ENCODE measurements at regions not wholly inside any gene's neighbourhood (a gene's known extent, or its start where the extent isn't known, plus 50 kb on each side); places are given as distances from the start of the nearest gene placed in this dataset.
A peak's percentile ranks its signal among the peaks of the same experiment; 100 is the strongest.

DNA sequence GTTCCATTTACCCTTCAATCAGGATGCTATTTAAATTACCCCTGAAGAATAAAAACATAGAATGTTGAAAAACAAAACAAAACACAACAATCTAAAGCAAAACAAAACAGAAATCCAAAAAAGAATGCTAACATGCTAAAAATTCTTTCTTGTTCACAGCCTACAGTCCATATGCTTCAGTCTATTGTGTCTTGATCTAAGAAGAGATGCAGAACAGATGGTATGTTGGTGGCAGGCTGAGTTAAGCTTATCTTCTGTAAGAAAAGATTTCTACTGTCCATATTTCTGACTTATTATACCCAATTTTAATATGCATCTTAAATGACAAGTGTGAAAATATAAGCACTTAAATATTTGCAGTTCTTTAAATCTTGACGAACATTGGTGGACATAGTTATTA lies 356.1 kb upstream of the SLITRK1 start:
- no peak for DNase-seq

DNA sequence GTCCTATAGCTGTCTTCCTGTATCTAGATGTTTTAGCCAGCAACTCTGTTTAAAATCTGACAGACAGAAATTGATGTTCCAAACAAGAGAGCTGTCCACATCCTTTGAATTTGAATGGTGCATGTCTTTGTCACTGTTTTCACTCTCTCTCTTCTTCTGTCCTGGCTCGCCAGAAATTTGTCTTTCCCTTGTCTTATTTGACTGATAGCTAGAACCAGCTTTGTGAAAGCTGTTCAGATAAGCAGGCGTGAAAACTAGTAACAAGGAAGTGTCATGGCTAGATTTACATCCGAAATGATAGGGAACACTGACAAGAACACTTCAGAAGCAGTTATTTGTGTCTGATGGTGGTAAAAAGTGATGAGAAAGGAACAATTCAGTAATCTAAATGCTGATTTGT lies 354.9 kb upstream of the SLITRK1 start:
- no peak for DNase-seq

DNA sequence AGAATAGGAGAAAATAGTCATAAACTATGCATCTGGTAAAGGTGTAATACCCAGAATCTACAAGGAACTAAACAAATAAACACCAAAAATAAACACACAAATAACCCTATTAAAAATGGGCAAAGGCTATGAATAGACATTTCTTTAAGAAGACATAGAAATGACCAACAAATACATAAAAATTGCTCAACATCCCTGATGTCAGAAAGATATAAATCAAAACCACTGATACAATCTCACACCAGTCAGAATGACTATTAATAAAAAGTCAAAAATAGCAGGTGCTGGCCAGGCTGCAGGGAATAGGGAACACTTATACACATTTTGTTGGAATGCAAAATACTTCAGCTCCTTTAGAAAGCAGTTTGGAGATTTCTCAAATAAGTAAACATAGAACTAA lies 352.1 kb upstream of the SLITRK1 start:
- no peak for DNase-seq

DNA sequence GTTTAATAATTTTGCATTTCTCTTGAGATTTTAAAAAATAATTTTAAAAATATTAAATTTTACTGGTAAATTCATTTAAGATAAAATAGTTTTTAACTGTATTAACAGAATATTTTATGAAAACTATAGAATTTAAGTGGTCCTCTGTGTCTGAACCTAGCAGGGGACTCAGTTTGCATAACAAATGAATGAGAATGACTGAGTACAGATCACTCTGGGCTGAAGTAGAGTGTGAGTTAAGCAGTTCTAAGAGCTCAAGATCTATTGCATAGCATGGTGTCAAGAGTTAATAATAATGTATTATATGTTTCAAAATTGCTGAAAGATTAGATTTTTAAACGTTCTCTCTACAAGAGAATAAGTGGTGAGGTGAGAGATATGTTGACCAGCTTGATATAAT lies 348.3 kb upstream of the SLITRK1 start:
- no peak for DNase-seq

DNA sequence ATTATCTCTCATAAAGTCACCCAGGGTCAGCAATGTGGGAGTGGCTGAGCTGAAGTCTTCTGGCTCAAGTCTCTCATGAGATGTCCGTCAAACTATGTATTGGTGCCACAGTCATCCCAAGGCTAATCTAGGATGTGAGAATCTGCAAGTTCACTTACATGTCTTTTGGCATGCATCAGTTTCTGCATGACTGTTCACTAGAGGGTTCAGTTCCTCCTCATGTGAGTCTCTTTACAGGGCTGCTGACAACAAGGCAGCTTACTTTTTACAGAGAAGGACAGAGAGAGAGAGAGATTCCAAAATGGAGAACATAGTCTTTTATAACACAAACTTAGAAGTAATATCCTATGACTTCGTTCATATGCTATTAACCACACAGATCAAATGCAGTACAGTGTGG lies 328.8 kb upstream of the SLITRK1 start:
- no peak for DNase-seq

DNA sequence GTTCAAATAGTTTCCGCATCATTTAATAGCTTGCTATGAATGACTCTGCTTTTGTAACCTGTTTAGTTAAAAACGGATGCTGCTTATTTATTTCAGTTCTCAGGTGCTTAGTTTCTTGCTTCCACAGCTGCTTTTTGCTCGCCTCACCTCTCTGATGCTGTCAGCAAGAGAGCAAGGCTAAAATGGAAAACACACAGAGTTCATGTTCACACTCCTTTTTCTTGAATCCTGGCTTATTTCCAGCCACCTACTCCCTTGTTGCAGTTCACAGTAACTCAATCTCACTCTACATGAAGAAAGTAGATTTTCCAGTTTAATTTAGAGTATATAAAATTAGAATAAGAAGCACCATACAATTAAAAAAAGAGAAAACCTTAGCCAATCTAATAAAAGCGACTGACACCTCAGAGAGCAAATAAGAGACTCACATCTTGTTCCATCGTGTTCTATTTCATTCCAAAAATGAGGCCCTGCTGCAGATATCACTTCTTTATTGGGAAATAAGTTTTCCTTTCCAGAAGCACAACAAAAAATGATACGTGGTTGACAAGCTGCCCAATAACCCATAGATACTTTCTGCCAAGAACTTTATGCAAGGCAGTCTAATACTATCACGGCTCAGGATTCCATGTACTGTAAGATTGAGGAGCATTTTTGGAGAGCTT lies 326.1 kb upstream of the SLITRK1 start:
- DNase-seq: no peak

DNA sequence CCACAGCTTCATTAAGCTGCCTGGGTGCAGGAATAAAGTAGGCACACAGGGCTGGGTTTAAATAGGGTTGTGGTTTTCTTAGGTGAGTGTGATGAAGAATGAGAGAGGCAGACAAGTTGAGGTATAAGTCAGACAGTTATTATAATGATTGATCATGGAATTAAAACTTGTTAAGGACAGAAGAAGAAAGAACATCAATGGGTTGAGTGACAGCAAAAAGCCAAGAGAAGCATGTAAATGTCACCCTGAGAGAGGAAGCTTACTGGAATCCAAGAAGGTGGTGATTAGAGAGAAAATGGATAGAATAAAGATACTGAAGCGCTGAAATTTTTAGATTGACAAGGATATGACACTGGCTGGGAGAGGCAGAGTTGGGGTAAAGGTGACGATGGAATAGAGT lies 325.2 kb upstream of the SLITRK1 start:
- no peak for DNase-seq

DNA sequence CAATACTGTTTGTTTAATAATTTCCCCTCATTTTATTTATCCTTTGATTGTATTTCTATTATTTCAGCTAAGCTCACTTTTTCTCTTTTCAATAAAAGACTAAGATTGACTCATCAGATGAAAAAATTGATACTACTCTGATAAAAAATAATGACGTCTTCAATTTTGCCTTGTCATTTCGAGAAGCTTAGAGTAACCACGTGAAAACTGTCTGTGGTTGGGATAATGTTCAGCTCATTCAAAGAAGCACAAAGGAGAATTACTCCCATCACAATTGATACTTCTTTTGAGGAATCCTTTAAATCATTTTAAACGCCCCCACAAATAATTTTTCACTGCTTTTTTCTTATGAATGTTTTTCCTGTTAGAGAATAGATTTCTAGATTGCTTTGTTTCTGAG lies 318.7 kb upstream of the SLITRK1 start:
- no peak for DNase-seq

DNA sequence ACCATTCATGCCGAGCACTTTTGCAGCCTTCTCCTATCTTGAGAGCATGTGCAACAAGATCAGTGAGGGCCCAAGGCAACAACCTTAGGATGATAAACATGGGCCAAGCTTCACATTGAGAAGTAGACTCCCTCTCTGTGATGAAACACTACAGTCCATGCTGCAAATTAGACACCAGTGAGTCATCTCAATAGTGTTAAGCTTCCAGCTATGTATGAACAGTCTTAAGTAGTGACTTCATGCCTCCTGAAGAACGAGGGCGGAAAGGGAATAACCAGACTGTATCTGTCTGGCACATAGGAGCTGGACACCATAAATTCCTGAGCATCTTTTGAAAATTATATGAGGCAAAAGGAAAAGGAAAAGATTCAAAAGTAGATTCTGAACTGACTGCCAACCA lies 309.9 kb upstream of the SLITRK1 start:
- DNase-seq: peak; percentile 54

DNA sequence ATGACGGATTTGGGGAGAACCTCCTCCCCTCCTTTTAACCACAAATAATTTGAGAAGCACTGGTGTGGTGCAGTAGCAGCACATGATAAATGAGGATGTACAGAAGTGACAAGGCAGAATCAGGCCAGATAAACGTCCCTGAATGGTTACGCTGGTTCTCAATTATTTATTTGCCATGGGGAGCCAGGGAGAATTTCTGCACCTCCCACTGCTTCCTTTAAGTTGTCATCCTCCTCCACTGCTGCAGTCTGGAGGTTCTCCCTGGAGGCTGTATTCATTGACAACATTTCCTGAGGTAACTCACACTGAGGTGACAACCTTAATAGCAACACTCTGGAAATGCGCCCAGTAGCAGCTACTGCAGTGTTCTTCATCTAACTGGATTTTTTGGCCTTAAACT lies 308.9 kb upstream of the SLITRK1 start:
- no peak for DNase-seq

DNA sequence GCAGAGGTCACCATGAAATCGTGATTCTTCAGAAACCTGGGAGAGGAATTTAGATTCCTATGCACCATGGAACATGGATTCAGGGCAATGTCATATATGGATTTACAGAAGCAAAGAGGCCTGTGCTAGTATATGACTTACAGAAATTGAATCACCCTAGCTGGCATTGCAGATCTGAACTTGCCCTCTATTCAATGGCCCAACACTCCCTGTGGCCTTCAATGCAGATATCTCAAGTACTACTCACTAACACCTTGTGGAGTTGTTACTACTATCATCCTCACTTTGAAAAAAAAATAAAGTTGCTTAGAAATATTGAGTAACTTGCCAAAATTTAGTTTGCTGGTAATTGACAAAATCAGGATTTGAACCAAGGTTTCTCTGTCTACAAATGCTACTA lies 305.4 kb upstream of the SLITRK1 start:
- no peak for DNase-seq

DNA sequence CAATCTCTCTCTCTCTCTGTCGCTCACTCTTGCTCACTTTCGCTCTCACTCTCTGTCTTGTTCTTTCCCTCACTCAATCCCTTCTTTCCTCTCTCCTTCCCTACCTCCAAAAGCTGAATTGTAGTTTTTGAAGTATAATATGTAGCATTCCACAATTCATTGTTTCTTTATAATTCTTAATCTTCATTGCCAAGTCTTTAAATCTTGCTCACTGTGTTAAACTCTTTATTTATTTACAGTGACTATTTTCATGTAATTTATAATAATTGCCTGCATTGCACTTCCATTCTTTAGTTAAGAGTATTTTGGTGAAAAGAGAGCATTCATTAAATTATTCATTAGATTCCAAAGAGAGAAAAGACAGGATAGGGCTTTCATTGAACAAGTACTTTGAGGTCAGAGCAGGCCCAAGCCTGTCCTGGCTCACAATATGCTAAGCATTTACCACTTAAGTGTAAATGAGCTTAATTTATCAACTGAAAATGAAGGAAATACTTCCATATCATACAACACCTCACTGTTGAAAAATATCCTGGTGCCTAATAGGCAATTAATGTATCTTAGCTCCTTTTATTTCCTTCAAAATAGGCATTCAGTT lies 257.4 kb upstream of the SLITRK1 start:
- no peak for DNase-seq

DNA sequence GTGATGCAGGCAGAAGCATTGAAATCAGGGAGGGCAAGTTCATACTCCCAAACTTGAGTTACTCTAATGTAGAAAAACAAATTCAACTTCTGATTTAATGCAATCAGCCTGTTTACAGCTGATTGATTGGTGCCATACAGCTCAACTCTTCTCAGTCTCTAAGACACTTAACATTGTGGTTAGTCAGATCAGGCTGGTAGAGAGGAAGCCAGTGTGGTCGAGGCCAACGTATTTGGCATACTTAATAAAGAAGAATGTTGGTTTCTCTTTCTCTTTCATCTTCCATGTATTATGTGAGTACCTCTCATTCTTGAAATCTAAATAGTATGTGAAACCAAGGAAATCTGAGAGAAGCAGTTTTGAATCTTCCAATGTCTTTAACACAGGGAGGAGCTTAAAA lies 255.0 kb upstream of the SLITRK1 start:
- DNase-seq: no peak

DNA sequence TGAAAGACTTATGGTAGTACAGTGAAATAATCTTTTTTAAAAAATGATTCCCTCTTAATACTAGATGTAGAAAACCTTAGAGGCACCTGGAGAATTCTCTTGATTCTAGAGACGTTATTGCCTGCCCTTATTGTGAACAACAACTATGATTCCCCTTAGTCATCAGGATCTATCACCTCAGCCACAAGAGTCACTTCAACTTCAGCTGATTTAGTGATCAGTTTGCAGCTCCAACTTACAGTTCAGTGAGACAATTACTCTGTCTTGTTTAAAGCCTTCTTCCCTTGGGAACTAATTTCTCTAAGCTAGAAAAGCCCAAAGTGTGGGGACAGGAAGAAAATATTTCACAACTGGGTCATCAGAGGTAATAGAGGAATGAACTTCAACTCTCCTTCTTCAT lies 254.3 kb upstream of the SLITRK1 start:
- DNase-seq: no peak

DNA sequence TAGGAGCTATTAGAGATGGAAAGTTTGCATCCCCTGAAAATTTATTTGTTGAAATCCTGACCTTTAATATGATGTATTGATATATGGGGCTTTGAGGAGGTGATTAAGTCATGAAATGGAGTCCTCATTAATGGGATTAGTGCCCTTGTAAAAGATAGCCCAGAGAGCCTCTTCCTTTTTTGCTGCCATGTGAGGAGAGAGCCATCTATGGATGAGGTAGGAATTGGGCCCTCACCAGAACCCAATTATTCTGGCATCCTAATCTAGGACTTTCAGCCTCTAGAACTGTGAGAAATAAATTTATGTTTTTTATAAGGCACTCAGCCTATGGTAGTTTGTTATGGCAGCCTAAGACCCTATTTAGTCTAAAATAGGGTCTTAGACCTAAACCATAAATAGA lies 250.2 kb upstream of the SLITRK1 start:
- no peak for DNase-seq

DNA sequence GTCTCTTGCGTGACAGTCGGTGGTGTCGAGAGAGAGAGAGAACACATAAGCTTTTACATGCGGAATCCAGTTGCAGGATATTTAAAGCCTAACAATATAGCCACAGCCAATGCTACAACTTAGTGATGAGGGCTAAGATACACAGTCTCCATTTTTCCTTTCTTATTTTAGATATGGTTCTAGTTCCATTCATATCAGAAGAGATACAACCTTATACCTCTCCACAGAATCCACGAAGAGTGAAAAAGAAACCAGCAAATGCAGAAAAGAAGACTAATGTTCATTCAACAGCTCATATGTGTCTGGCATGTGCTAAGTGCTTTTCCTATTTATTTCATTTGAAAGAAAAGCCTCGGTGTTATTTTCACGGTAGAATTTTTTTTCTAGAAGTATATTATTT lies 249.0 kb upstream of the SLITRK1 start:
- no peak for DNase-seq

DNA sequence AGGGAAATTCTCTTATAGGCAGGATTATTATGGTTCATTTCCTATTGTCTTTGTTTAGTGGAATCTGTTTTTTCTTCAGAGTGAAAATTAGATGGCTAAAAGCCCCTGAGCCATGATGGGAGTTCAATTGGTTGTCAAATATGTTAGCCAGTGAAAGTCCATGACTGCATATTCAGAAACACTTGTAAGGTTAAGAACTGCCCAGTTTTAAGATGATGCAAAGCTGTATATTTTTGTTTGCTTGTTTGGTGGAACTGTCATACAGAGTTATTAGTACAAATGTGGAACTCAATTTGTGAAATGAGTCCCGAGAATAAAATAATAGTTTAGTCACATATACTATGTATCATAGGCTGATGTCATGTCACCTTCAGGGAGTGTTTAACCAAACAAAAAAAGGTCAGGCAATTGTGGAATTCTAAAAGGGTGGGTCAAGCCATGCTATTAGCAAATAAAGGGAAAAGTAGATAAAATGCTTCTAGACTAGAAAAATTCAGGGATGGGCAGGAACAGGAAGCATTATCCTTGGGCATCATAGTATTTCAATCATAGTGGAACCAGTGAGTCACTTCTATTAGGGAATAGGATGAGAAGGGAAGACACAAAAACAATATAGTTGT lies 248.3 kb upstream of the SLITRK1 start:
- DNase-seq: no peak

DNA sequence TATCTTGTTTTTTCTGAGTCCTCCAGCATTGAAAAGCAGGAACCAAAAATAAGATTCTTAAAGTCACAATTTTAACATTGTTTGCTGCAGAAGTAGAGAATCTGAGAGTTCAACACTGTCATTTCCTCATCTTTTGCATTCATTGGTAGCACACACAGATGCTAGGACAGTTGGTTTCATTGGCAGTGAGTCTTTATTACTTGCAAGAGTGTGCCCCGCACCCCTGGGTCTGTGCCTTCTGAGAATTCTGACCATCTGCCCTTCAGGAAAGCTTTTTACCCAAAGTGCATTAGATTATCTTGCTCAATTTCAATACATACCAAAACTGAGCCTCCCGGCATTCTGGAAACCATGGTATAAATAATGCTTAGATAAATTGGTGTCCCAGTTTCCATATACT lies 247.7 kb upstream of the SLITRK1 start:
- no peak for DNase-seq

DNA sequence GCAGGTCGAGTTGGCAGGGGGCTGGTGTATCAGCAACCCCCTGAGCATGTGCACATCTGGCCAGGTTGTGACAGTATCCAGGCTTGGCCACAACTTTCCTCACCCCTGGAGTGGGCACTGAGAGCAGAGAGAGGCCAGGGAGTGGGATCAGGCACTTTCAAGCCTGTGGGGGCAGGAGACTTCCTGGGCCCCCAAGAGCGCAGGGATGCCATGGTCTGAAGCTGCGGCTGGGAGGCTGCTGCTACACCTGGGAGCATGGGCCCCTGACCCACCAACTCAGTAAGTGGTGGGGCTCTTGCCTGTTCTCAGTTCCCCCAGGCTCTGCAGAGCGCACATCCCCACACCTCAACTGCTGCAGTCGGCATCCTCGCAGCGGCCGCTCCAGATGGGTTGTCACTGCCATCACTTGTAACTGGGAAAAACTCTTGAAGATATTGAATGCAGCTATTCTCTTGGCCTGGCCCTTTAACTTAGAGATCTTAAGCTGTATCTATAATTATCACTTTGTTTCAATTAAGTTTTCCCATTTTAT lies 245.4 kb upstream of the SLITRK1 start:
- no peak for DNase-seq

DNA sequence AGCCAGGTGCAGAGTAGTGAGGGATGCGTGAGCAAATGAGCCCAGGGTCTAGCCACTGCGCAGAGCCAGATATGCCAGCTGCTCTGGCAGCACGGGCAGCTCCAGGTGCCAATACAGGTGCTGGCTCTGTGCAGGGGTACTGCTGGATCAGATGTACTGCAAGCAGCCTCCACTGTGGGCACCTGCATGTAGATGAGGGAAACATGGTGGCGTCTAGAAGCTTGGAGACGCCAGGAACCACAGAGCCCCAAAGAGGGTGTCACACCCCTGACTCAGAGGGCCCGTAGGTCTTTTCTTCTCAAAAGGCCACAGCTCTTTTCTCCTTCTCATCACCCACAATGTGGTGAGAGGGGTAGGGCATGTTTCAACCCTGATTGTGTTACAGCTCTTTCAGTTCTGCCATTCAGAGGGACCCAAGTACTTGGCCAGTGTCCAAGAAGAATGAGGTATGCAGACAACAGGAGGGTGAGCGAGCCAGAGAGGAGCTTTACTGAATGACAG lies 244.4 kb upstream of the SLITRK1 start:
- DNase-seq: no peak

DNA sequence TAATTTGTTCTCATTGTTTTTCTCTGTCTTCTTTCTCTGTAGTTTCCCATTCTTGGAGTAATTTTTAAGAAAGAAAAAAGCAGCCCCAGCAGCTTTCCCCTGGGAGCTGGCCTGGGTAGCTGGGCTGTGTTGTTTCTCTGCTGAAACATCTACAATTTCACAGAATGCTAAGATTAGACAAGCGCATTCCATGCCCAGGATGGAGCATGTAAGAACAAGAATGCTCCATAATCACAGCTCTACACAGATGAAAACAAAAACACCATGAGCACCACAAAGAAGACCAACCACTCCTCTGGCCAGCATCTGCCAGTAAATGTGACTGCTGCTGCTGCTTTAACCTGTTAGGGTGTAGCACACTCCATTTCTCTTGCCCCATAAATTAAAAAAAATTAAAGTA lies 239.2 kb upstream of the SLITRK1 start:
- peak; percentile 5 for DNase-seq

DNA sequence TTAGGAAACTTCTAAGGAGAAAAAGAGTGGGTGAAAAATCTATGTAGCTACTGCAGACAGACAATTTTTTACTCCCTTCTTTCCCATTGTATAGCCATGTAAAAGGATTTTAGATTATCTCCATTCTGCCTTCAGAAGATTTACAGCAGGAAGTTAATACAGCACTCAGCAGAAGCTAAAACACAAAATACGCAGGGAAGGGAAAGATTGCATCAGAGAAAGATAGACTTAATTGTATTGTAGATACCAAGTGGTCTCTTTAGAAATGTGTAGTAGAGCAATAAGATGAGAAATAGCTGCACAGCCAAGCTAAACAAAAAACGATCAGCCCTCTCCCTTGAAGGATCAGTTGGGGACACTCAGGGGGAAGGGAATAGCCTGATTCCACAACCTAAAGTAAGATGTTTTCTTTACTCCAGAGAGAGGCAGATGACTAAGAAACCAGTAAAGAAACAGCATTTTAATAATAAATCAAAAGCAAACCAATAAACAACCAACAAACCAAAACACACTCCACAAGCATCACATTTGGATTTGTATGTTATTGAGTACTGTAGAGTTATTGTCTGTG lies 236.7 kb upstream of the SLITRK1 start:
- no peak for DNase-seq

DNA sequence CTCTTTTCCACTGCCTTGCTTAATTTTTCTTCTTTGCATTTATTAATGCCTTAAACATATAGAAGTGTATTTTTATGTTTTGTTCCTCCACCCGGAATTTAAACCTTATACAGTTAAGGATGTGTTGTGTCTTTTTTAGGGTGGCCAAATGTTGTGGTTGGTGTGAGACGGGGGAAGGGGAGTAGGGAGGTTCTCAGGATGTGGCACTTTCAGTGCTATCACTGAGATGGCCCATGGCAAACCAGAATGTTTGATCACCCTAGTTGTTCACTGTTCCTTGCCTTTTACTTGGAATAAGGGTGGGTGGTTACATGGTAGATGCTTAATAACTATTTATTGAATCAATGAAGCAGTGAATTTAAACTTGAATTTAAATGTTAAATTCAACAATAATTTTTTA lies 216.0 kb upstream of the SLITRK1 start:
- no peak for DNase-seq

DNA sequence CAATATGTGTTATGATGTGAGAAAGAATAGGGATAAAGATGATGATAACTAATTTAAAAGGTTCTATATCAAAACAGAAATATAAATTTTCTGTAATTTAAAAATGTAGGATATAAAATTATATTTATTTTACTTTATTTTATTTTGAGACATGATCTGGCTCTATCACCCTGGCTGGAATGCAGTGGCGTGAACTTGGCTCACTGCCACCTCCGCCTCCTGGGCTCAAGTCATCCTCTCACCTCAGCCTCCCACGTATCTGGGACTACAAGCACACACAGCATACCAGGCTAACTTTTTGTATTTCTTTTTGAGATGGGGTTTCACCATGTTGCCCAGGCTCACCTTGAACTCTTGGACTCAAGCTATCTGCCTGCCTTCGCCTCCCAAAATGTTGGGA lies 214.9 kb upstream of the SLITRK1 start:
- no peak for DNase-seq
